Lung (tissue), 11 donors: ENCODE measurements at regions not wholly inside any gene's neighbourhood (a gene's known extent, or its start where the extent isn't known, plus 50 kb on each side); places are given as distances from the start of the nearest gene placed in this dataset.
A peak's percentile ranks its signal among the peaks of the same experiment; 100 is the strongest.

Source experiments
- ATAC-seq: fragments of 200-7000 bp; cut with Tn5 transposase; one replicate; pipeline ENCODE4 v1.9.1; 2020; ENCODE audit warnings: moderate number of reproducible peaks; ENCODE audit not compliant: insufficient read depth, low FRiP score
- DNase-seq, 3 donors: peaks; one replicate each; pipeline ENCODE4 v3.0.0-alpha.2; 2013 to 2017
- H3K27ac ChIP-seq, 2 donors: one replicate each; pipeline ENCODE4 v1.5.1; 2013; ENCODE audit warnings: mild to moderate bottlenecking in 2 of 2, moderate library complexity in 2 of 2, control low read depth in 1 of 2, inconsistent platforms in 1 of 2, low read depth in 1 of 2, low read length in 1 of 2
- H3K27me3 ChIP-seq, 3 donors: one replicate each; pipeline ENCODE4 v1.5.1; 2013; ENCODE audit warnings: low read length in 2 of 3; ENCODE audit not compliant: control insufficient read depth in 3 of 3, insufficient read depth in 3 of 3
- H3K36me3 ChIP-seq, 4 donors: one replicate each; pipeline ENCODE4 v1.5.1; 2013; ENCODE audit warnings: low read length in 4 of 4, mild to moderate bottlenecking in 1 of 4, moderate library complexity in 1 of 4; ENCODE audit not compliant: control insufficient read depth in 4 of 4, insufficient read depth in 4 of 4
- H3K4me1 ChIP-seq, 5 donors: one replicate each; pipeline ENCODE4 v1.5.1; 2013; ENCODE audit warnings: low read length in 5 of 5, mild to moderate bottlenecking in 2 of 5, moderate library complexity in 1 of 5; ENCODE audit not compliant: control insufficient read depth in 5 of 5, insufficient read depth in 5 of 5
- H3K4me3 ChIP-seq: one replicate; pipeline ENCODE4 v1.5.1; 2013; ENCODE audit warnings: mild to moderate bottlenecking, control low read depth, moderate library complexity
- H3K9ac ChIP-seq, 2 donors: one replicate each; pipeline ENCODE4 v1.5.1; 2013; ENCODE audit warnings: low read length in 2 of 2, control low read depth in 1 of 2; ENCODE audit not compliant: insufficient read depth in 1 of 2
- H3K9me3 ChIP-seq, 4 donors: one replicate each; pipeline ENCODE4 v1.5.1; 2013; ENCODE audit warnings: low read length in 3 of 4, mild to moderate bottlenecking in 1 of 4, moderate library complexity in 1 of 4; ENCODE audit not compliant: control insufficient read depth in 4 of 4, insufficient read depth in 3 of 4
- CTCF ChIP-seq: IDR thresholded peaks from 2 replicates; pipeline ENCODE4 v1.5.1; 2012; ENCODE audit warnings: mild to moderate bottlenecking; ENCODE audit errors: control extremely low read depth, extremely low read depth
- WGBS, 2 donors: extraction: QIAGEN DNeasy Blood & Tissue Kit; methylation state at CpG; one replicate each; pipeline ENCODE4 v1.1.7; 2013; 5-methylcytosine and 5-hydroxymethylcytosine counted together
- donor health status: control.
- donor health status: control.
- donor health status: Bipolar disorder and iron deficiency.
- donor health status: healthy.
- donor health status: DM: yes; HTN: yes; CAD: no.

DNA sequence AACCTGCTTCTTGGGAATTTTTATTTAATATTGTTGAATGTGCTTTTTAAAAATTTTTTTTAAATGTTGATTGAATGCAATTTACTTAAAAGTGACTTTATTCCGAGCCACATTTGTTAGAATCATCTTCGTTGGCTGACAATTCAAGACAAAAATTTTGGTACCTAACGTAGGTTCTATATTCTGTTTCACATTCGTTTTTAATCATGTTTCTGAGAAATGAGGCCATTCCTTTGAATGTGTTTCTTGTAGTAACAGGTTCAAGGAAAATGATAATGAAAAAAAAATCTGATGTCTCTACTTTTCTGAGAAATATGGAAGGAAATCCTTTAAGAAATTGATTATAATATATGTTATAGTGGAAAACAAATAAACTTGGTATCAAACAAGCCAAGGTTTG lies 92.3 kb upstream of the DCLK2 start:
- Histone ChIP-seq H3K4me3 (no peak overlapping the region), H3K36me3 (no peaks in the 10 kb centered on the region), H3K9ac (no peak overlapping the region), H3K4me1 (peaks cover 0 to 15% (median 6%) of the 10 kb centered on the region in 5 donors), H3K9me3 (no peaks in the 10 kb centered on the region), H3K27ac (no peak overlapping the region), H3K27me3 (no peaks in the 10 kb centered on the region)
- ATAC-seq (no peak), DNase-seq (no peak)
- no peak for TF ChIP-seq CTCF
- WGBS, 2 donors, result 92% methylated on average over 4 of the region's 4 CpGs

DNA sequence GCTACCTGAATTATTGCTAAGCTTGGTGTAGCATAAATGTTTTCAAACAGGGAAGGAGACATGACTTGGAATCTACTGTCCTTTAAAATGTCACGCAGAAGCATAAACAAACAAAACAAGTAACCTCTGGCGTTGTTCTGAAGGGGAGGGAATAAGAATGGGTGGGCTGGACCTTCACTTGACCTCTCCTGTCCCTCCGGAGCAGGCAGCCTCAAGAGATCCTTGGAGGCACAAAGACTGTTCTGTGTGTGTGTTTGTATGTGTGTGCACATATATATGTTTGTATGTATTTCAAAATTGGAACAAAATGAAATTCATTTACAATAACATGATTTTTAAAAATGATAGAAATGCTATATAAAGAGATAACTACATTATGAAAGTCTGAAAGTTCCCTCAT lies 91.3 kb upstream of the DCLK2 start:
- H3K4me1 ChIP-seq, result peaks cover 0 to 15% (median 6%) of the 10 kb centered on the region in 5 donors
- peak overlapping the region in 1 of 2 donors; percentile 36 for H3K9ac ChIP-seq
- no peak overlapping the region for H3K27ac ChIP-seq
- H3K36me3 ChIP-seq, result no peaks in the 10 kb centered on the region
- H3K4me3 ChIP-seq, result no peak overlapping the region
- 45 to 70% methylated on average over 3 of the region's 3 CpGs for WGBS, 2 donors
- ATAC-seq (no peak), DNase-seq (peak in 2 of 3 donors; percentile 10 to 19)
- H3K27me3 ChIP-seq, result no peaks in the 10 kb centered on the region
- TF ChIP-seq CTCF, result no peak
- H3K9me3 ChIP-seq, result no peaks in the 10 kb centered on the region

- no peaks in the 10 kb centered on the region for H3K27me3 ChIP-seq
- H3K4me3 ChIP-seq, result no peak overlapping the region
- WGBS, 2 donors, result 70 to 72% methylated on average over 4 of the region's 4 CpGs
- H3K27ac ChIP-seq, result no peak overlapping the region
- peaks cover 0 to 15% (median 6%) of the 10 kb centered on the region in 5 donors for H3K4me1 ChIP-seq
- no peak for TF ChIP-seq CTCF
- ATAC-seq (no peak), DNase-seq (peak in 2 of 3 donors; percentile 71 to 81)
- peak overlapping the region in 1 of 2 donors; percentile 36 for H3K9ac ChIP-seq
- H3K36me3 ChIP-seq, result no peaks in the 10 kb centered on the region
- no peaks in the 10 kb centered on the region for H3K9me3 ChIP-seq
These were observed 90.7 kb upstream of the DCLK2 start for GRCh38 chr4:149987330-149988086.

- DNase-seq, result peak in 2 of 3 donors; percentile 15 to 18
- TF ChIP-seq CTCF, result no peak
- peaks cover 0 to under 1% (median 0%) of the 10 kb centered on the region in 4 donors for H3K9me3 ChIP-seq
- no peaks in the 10 kb centered on the region for H3K36me3 ChIP-seq
- 80 to 84% methylated on average over 1 of the region's 1 CpG for WGBS, 2 donors
- no peak overlapping the region for H3K27ac ChIP-seq
- H3K4me1 ChIP-seq, result peaks cover 0 to 15% (median 6%) of the 10 kb centered on the region in 5 donors
- no peaks in the 10 kb centered on the region for H3K27me3 ChIP-seq
- H3K9ac ChIP-seq, result no peak overlapping the region
- ATAC-seq, result no peak
- H3K4me3 ChIP-seq, result no peak overlapping the region
These were observed 90.2 kb upstream of the DCLK2 start for GRCh38 chr4:149988087-149988410.
